Hepatocyte (in vitro differentiated cells): ENCODE measurements at regions not wholly inside any gene's neighbourhood (a gene's known extent, or its start where the extent isn't known, plus 50 kb on each side); places are given as distances from the start of the nearest gene placed in this dataset.

ENCODE experiments used
- DNase-seq: peaks from one replicate; pipeline ENCODE4 v3.0.0-alpha.2; 2016; ENCODE audit warnings: low spot score
- H2AFZ ChIP-seq: fragments of 200-600 bp; sonication (generic); 2 replicates; pipeline ENCODE4 v1.6.0; 2016; ENCODE audit warnings: antibody characterized with exemption, mild to moderate bottlenecking
- H3K27ac ChIP-seq: fragments of 200-600 bp; sonication (generic); 2 replicates; pipeline ENCODE4 v1.5.1; 2016; ENCODE audit warnings: mild to moderate bottlenecking
- H3K27me3 ChIP-seq: fragments of 200-600 bp; sonication (generic); 2 replicates; pipeline ENCODE4 v1.6.1; 2016
- H3K36me3 ChIP-seq: fragments of 200-600 bp; sonication (generic); replicated peaks from 2 replicates; pipeline ENCODE4 v1.5.1; 2016; ENCODE audit warnings: low read depth; ENCODE audit not compliant: insufficient read depth
- H3K4me1 ChIP-seq: fragments of 200-600 bp; sonication (generic); 2 replicates; pipeline ENCODE4 v1.5.1; 2016; ENCODE audit warnings: mild to moderate bottlenecking, moderate library complexity; ENCODE audit not compliant: insufficient read depth
- H3K4me2 ChIP-seq: fragments of 200-600 bp; sonication (generic); 2 replicates; pipeline ENCODE4 v1.6.0; 2016
- H3K4me3 ChIP-seq: fragments of 200-600 bp; sonication (generic); 2 replicates; pipeline ENCODE4 v1.5.1; 2016; ENCODE audit warnings: mild to moderate bottlenecking
- H3K79me2 ChIP-seq: fragments of 200-600 bp; sonication (generic); 2 replicates; pipeline ENCODE4 v1.6.0; 2017; ENCODE audit warnings: mild to moderate bottlenecking
- H3K9me2 ChIP-seq: fragments of 200-600 bp; sonication (generic); replicated peaks from 2 replicates; pipeline ENCODE4 v1.6.0; 2017; ENCODE audit warnings: mild to moderate bottlenecking; ENCODE audit not compliant: insufficient read depth
- H3K9me3 ChIP-seq: fragments of 200-600 bp; sonication (generic); 2 replicates; pipeline ENCODE4 v1.5.1; 2016; ENCODE audit warnings: low read depth, mild to moderate bottlenecking
- H4K20me1 ChIP-seq: fragments of 200-600 bp; sonication (generic); 2 replicates; pipeline ENCODE4 v1.6.0; 2016; ENCODE audit warnings: mild to moderate bottlenecking; ENCODE audit not compliant: insufficient read depth, poor library complexity, severe bottlenecking
- EZH2 ChIP-seq: fragments of 200-600 bp; sonication (generic); IDR thresholded peaks from 2 replicates; pipeline ENCODE4 v1.6.1; 2016; ENCODE audit warnings: antibody characterized with exemption, mild to moderate bottlenecking, borderline replicate concordance
- EZH2phosphoT487 ChIP-seq: fragments of 200-600 bp; sonication (generic); IDR thresholded peaks from one replicate; pipeline ENCODE4 v1.6.1; 2018; ENCODE audit warnings: antibody characterized with exemption, mild to moderate bottlenecking, low read depth, moderate library complexity; ENCODE audit not compliant: unreplicated experiment, severe bottlenecking
- WGBS: methylation state at CpG from one replicate; pipeline ENCODE4 v1.1.6; 2016; ENCODE audit warnings: low lambda C conversion rate; ENCODE audit errors: missing lambda C conversion rate; 5-methylcytosine and 5-hydroxymethylcytosine counted together
- TF ChIP-seq, protein P1 (sequence below): fragments of 200-600 bp; sonication (generic); IDR thresholded peaks from 2 replicates; pipeline ENCODE4 v1.5.1; 2016; ENCODE audit warnings: antibody characterized with exemption, mild to moderate bottlenecking; ENCODE audit not compliant: poor library complexity

DNA sequence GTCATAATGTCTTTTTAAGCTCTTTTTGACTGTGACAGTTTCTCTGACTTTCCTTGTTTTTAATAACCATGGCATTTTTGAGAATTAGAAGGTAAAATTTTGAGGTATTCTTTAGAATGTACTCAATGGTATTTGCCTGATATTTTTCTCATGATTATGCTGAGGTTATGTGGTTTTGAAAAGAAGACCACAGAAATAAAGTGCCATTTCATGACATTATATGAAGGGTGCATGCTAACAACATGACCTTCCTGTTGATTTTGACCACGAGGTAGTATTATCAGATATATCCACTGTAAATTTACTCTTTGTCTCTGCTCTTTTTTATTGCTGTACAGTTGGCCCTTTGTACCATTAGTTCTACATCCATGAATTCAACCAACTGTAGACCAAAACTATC is 1418.5 kb downstream of the PLA2G4A start:
- H3K4me1 ChIP-seq, result no peaks in the 10 kb centered on the region
- H3K79me2 ChIP-seq, result no peaks in the 10 kb centered on the region
- TF ChIP-seq EZH2phosphoT487, result no peak
- TF ChIP-seq, protein P1, sequence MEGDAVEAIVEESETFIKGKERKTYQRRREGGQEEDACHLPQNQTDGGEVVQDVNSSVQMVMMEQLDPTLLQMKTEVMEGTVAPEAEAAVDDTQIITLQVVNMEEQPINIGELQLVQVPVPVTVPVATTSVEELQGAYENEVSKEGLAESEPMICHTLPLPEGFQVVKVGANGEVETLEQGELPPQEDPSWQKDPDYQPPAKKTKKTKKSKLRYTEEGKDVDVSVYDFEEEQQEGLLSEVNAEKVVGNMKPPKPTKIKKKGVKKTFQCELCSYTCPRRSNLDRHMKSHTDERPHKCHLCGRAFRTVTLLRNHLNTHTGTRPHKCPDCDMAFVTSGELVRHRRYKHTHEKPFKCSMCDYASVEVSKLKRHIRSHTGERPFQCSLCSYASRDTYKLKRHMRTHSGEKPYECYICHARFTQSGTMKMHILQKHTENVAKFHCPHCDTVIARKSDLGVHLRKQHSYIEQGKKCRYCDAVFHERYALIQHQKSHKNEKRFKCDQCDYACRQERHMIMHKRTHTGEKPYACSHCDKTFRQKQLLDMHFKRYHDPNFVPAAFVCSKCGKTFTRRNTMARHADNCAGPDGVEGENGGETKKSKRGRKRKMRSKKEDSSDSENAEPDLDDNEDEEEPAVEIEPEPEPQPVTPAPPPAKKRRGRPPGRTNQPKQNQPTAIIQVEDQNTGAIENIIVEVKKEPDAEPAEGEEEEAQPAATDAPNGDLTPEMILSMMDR, result no peak
- no peak for TF ChIP-seq EZH2
- no peak overlapping the region for H3K27ac ChIP-seq
- no peaks in the 10 kb centered on the region for H3K9me2 ChIP-seq
- no peak overlapping the region for H2AFZ ChIP-seq
- no peaks in the 10 kb centered on the region for H3K36me3 ChIP-seq
- no peak for DNase-seq
- no peak overlapping the region for H3K4me2 ChIP-seq
- H3K27me3 ChIP-seq, result no peaks in the 10 kb centered on the region
- no peaks in the 10 kb centered on the region for H3K9me3 ChIP-seq
- 38% methylated on average over 1 of the region's 1 CpG for WGBS
- H3K4me3 ChIP-seq, result no peak overlapping the region
- no peaks in the 10 kb centered on the region for H4K20me1 ChIP-seq

DNA sequence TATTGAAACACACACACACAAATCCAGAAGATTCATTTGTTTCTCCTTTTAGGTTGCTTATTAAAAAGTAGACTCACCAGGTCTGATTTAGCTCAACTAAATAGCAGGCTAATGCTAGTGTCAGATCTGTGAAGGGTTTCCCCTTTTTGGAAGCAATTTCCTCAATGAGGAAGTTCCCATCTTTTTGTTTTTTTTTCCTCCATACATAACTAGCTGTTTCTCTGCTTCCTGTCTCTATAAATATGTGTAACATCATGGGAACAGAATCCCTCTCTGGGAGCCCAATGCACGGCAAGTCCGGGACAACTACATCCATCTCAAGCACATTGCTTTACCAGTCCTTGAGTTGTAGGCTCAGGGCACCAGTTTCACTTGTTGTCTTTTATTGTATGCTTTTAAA is 1421.1 kb downstream of the PLA2G4A start:
- Histone ChIP-seq H4K20me1 (no peaks in the 10 kb centered on the region), H3K9me3 (no peaks in the 10 kb centered on the region), H3K79me2 (no peaks in the 10 kb centered on the region), H3K27ac (no peak overlapping the region), H2AFZ (no peak overlapping the region), H3K4me2 (no peak overlapping the region), H3K9me2 (no peaks in the 10 kb centered on the region), H3K27me3 (no peaks in the 10 kb centered on the region), H3K36me3 (no peaks in the 10 kb centered on the region), H3K4me1 (no peaks in the 10 kb centered on the region), H3K4me3 (no peak overlapping the region)
- WGBS, result 70% methylated on average over 2 of the region's 2 CpGs
- no peak for DNase-seq
- TF ChIP-seq, protein P1, result no peak
- TF ChIP-seq EZH2phosphoT487 (no peak), EZH2 (no peak)

DNA sequence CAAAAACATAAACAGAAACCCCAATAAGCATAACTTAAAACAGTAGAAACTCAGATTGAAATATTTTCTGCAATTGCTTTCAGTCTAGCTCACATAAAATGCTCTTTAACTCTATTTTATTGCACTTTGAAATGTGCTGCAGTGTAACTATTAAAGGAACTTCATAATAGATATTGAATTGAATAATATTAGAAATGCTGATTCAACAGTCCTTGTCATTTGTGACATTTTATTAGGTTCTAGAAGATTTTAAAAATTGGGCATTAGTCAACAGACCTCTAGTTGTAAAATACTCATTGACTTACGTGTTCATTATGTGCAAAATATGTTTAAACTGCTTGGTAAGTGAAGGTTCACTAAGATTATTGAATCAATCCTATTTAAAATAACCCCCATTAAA is 1422.3 kb downstream of the PLA2G4A start:
- WGBS, result 74% methylated on average over 1 of the region's 1 CpG
- Histone ChIP-seq H3K79me2 (no peaks in the 10 kb centered on the region), H4K20me1 (no peaks in the 10 kb centered on the region), H3K9me2 (no peaks in the 10 kb centered on the region), H3K4me3 (no peak overlapping the region), H3K27ac (no peak overlapping the region), H3K27me3 (no peaks in the 10 kb centered on the region), H3K4me2 (no peak overlapping the region), H3K4me1 (no peaks in the 10 kb centered on the region), H3K36me3 (no peaks in the 10 kb centered on the region), H3K9me3 (no peaks in the 10 kb centered on the region), H2AFZ (no peak overlapping the region)
- no peak for DNase-seq
- TF ChIP-seq EZH2phosphoT487 (no peak), EZH2 (no peak)
- TF ChIP-seq, protein P1, result no peak

DNA sequence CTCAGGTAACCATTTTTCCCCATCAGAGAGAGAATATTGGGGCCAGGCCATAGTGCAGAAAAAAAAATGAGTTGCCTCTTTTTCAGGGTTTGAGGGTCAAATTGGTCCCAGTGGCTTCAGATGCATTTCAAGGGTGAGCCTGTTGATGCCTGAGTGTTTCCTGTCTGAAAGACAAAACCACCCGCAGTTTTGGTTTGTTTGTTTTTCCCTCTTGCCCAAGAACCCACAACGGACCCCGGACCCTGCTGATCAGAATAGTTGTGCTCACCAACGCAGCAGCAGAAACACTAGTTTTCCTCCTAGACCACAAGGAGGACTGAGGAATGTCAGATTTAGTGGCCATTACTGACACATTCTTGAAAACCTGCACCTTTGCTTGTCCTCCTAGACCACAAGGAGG is 1433.1 kb downstream of the PLA2G4A start:
- TF ChIP-seq EZH2, result no peak
- TF ChIP-seq EZH2phosphoT487, result no peak
- TF ChIP-seq, protein P1, result no peak
- Histone ChIP-seq H3K4me1 (no peaks in the 10 kb centered on the region), H2AFZ (no peak overlapping the region), H3K4me3 (no peak overlapping the region), H3K36me3 (no peaks in the 10 kb centered on the region), H3K27me3 (no peaks in the 10 kb centered on the region), H3K4me2 (no peak overlapping the region), H3K27ac (no peak overlapping the region), H3K9me3 (no peaks in the 10 kb centered on the region), H3K79me2 (no peaks in the 10 kb centered on the region), H3K9me2 (no peaks in the 10 kb centered on the region), H4K20me1 (no peaks in the 10 kb centered on the region)
- WGBS, result 84% methylated on average over 4 of the region's 4 CpGs
- DNase-seq, result no peak
